ENCODE measurements at regions not wholly inside any gene's neighbourhood (a gene's known extent, or its start where the extent isn't known, plus 50 kb on each side); places are given as distances from the start of the nearest gene placed in this dataset.

GRCh38 chr17:79530361-79531105 is 80.3 kb downstream of the RBFOX3 start:
- no TSS peak for BruUV-seq (replicated peaks)
- POLR2A ChIA-PET, result no interaction called here
- no peaks in the 10 kb centered on the region; the same call in 1 of the 2 replicates for H4K20me1 ChIP-seq (ENCODE audit: insufficient read depth, low read length)
- intact Hi-C loops (cut with micrococcal nuclease; ENCODE audit: unreplicated experiment), result no loop called here
- H3K9ac ChIP-seq (ENCODE audit: insufficient read depth, low read depth, low read length), result no peak overlapping the region
- H3K4me1 ChIP-seq (ENCODE audit: insufficient read depth, low read length), result no peaks in the 10 kb centered on the region
- H3K4me3 ChIP-seq (replicated peaks in 1 of 3; ENCODE audit: insufficient read depth in 1 of 3, low read depth in 2 of 3, low read length in 3 of 3), result no peak overlapping the region
- H3K27me3 ChIP-seq (ENCODE audit: control insufficient read depth in 1 of 2, insufficient read depth in 2 of 2, low read length in 2 of 2), result peaks cover 22 to 96% of the 10 kb centered on the region in 2 experiments; a peak in 4 of 5 replicates
- no peaks in the 10 kb centered on the region for H3K36me3 ChIP-seq (replicated peaks in 1 of 2; ENCODE audit: control insufficient read depth in 1 of 2, insufficient read depth in 2 of 2, low read length in 2 of 2)
- no peaks in the 10 kb centered on the region for H3K9me3 ChIP-seq (ENCODE audit: low read length)
- DNase-seq (ENCODE audit: low spot score) (no peak), ATAC-seq (no peak), FAIRE-seq (no peak)
- TF ChIP-seq THRA (CRISPR knock-in tag; IDR thresholded peaks at IDR 0.05; ENCODE audit: borderline replicate concordance) (no peak), ZNF766 (CRISPR knock-in tag; IDR thresholded peaks at IDR 0.05; ENCODE audit: borderline replicate concordance) (no peak), ZNF878 (CRISPR knock-in tag; IDR thresholded peaks at IDR 0.05) (no peak), HNRNPL (IDR thresholded peaks at IDR 0.05; ENCODE audit: low read depth, low read length) (no peak), MYC (CRISPR knock-in tag; IDR thresholded peaks at IDR 0.05; ENCODE audit: borderline replicate concordance) (no peak), ARHGAP35 (CRISPR knock-in tag; IDR thresholded peaks at IDR 0.05; ENCODE audit: borderline replicate concordance) (no peak), PRDM15 (CRISPR knock-in tag; IDR thresholded peaks at IDR 0.05) (no peak), U2AF1 (optimal IDR thresholded peaks at IDR 0.05; ENCODE audit: low read depth, low read length) (no peak), ARID4A (CRISPR knock-in tag; IDR thresholded peaks at IDR 0.05; ENCODE audit: borderline replicate concordance) (no peak), DBP (CRISPR knock-in tag; IDR thresholded peaks at IDR 0.05; ENCODE audit: not compliant biosample characterization) (no peak), YEATS2 (CRISPR knock-in tag; IDR thresholded peaks at IDR 0.05; ENCODE audit: borderline replicate concordance) (no peak)
- in situ Hi-C loops (cut with HindIII; ENCODE audit: extremely low pct_ligation_motif_present, low pct_unique_long_range_greater_than_20kb), result no loop called here
- CTCF ChIA-PET (ENCODE audit: low intra/inter-chr PET ratio, low total read pairs), result no interaction called here
- 43% methylated on average over 12 of the region's 32 CpGs for WGBS (ENCODE audit: low lambda C conversion rate)
- H3K79me2 ChIP-seq (ENCODE audit: insufficient read depth, low read length), result no peaks in the 10 kb centered on the region
- no peak overlapping the region for H2AFZ ChIP-seq (ENCODE audit: low read length)
- H3K4me2 ChIP-seq (ENCODE audit: low read depth, low read length), result no peak overlapping the region
- no peak overlapping the region for H3K27ac ChIP-seq (ENCODE audit: extremely low read length, insufficient read depth, low read length)

All from HepG2 (cell line).